ENCODE measurements at regions not wholly inside any gene's neighbourhood (a gene's known extent, or its start where the extent isn't known, plus 50 kb on each side); places are given as distances from the start of the nearest gene placed in this dataset.

DNA sequence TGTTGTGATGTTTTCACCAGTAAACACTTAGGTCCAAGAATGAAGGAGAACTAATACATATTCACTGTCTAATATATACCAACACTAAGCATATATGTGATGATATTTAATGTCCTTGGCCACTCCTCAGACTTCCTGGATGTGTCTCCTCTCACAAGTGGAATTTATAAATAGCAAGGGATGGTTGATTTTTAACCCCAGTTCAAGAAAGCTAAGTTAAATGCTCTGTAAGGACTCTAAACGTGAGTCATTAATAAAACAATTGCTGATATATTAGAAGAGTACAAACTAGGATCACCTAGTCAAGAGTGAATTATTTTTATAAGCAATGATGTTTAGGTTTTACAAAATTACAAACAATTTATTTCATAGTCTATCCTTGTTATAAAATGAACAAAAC lies 355.9 kb upstream of the TMEM229A start:
- Histone ChIP-seq H3K27ac (no peak overlapping the region), H3K4me1 (no peaks in the 10 kb centered on the region), H3K36me3 (no peaks in the 10 kb centered on the region), H3K79me2 (ENCODE audit: low read depth) (no peaks in the 10 kb centered on the region), H3F3A (ENCODE audit: low read depth) (no peaks in the 10 kb centered on the region), H3K4me2 (no peak overlapping the region), H3K4me3 (no peak overlapping the region), H3K27me3 (no peaks in the 10 kb centered on the region), H4K20me1 (ENCODE audit: low read depth) (no peaks in the 10 kb centered on the region), H3K9ac (no peak overlapping the region), H2AFZ (replicated peaks) (no peak overlapping the region), H3K9me3 (ENCODE audit: low read depth) (no peaks in the 10 kb centered on the region)
- H3K36me3 Mint-ChIP-seq = no peaks in the 10 kb centered on the region
- no peak overlapping the region for H3K4me3 Mint-ChIP-seq
- H3K27ac Mint-ChIP-seq = no peak overlapping the region
- DNase-seq (ENCODE audit: low spot score) = no peak
- H3K9me3 Mint-ChIP-seq = no peaks in the 10 kb centered on the region
- no peaks in the 10 kb centered on the region for H3K27me3 Mint-ChIP-seq (ENCODE audit: insufficient read depth, low read depth)
- TF ChIP-seq EZH2phosphoT487 (IDR thresholded peaks at IDR 0.05) (no peak), EZH2 (IDR thresholded peaks at IDR 0.05) (no peak)
- TF ChIP-seq, protein P1, sequence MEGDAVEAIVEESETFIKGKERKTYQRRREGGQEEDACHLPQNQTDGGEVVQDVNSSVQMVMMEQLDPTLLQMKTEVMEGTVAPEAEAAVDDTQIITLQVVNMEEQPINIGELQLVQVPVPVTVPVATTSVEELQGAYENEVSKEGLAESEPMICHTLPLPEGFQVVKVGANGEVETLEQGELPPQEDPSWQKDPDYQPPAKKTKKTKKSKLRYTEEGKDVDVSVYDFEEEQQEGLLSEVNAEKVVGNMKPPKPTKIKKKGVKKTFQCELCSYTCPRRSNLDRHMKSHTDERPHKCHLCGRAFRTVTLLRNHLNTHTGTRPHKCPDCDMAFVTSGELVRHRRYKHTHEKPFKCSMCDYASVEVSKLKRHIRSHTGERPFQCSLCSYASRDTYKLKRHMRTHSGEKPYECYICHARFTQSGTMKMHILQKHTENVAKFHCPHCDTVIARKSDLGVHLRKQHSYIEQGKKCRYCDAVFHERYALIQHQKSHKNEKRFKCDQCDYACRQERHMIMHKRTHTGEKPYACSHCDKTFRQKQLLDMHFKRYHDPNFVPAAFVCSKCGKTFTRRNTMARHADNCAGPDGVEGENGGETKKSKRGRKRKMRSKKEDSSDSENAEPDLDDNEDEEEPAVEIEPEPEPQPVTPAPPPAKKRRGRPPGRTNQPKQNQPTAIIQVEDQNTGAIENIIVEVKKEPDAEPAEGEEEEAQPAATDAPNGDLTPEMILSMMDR (IDR thresholded peaks at IDR 0.05) = no peak
- no peaks in the 10 kb centered on the region for H3K4me1 Mint-ChIP-seq

DNA sequence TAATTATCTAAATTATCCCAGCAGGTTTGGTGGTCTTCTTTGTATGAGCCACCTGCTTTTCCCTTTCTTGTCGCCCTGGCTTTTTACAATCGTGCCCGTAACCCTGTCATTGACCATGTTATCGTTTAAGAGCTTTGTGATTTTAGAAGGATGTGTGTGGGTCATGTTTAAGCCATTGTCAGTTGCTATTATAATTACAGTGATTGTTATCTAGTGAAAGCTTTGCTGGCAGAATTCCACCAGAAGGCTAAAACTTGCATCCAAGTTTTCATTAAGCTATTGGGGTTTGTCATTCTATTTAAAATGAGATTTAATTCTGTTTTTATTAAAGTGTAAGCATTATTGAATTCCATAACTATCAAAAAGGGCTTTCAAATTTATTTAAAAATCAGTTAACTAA lies 354.2 kb upstream of the TMEM229A start:
- no peak overlapping the region for H3K4me3 ChIP-seq
- no peaks in the 10 kb centered on the region for H3K36me3 Mint-ChIP-seq
- DNase-seq (ENCODE audit: low spot score) = no peak
- no peaks in the 10 kb centered on the region for H3F3A ChIP-seq (ENCODE audit: low read depth)
- H3K36me3 ChIP-seq = no peaks in the 10 kb centered on the region
- no peaks in the 10 kb centered on the region for H3K27me3 Mint-ChIP-seq (ENCODE audit: insufficient read depth, low read depth)
- no peaks in the 10 kb centered on the region for H4K20me1 ChIP-seq (ENCODE audit: low read depth)
- no peaks in the 10 kb centered on the region for H3K9me3 Mint-ChIP-seq
- H3K9me3 ChIP-seq (ENCODE audit: low read depth) = no peaks in the 10 kb centered on the region
- no peaks in the 10 kb centered on the region for H3K4me1 ChIP-seq
- no peak overlapping the region for H3K4me3 Mint-ChIP-seq
- no peak overlapping the region for H3K27ac Mint-ChIP-seq
- H3K27ac ChIP-seq = no peak overlapping the region
- no peaks in the 10 kb centered on the region for H3K4me1 Mint-ChIP-seq
- H3K4me2 ChIP-seq = no peak overlapping the region
- no peak for TF ChIP-seq EZH2 (IDR thresholded peaks at IDR 0.05)
- TF ChIP-seq, protein P1 (IDR thresholded peaks at IDR 0.05) = no peak
- TF ChIP-seq EZH2phosphoT487 (IDR thresholded peaks at IDR 0.05) = no peak
- no peaks in the 10 kb centered on the region for H3K79me2 ChIP-seq (ENCODE audit: low read depth)
- no peak overlapping the region for H3K9ac ChIP-seq
- no peak overlapping the region for H2AFZ ChIP-seq (replicated peaks)
- H3K27me3 ChIP-seq = no peaks in the 10 kb centered on the region

DNA sequence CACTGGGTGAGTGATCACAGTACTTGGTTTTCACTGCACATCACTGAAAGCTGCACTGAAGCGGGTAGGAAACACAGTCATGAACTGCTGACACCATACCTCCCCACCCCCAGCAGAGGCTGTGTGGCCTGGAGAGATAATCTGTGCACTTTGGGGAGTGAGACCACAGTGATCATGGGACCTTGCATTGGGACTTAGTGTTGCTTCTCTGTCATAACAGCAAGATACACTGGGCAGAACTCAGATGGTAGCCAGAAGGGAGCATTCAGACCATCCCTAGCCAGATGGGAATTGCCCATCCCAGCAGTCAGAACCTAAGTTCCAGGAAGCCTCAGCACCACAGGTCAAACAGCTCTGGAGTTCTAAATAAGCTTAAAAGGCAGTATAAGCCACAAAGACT lies 346.4 kb upstream of the TMEM229A start:
- H3K27ac Mint-ChIP-seq = no peak overlapping the region
- H2AFZ ChIP-seq (replicated peaks) = peak overlapping the region; percentile 18
- no peaks in the 10 kb centered on the region for H3F3A ChIP-seq (ENCODE audit: low read depth)
- no peaks in the 10 kb centered on the region for H3K27me3 Mint-ChIP-seq (ENCODE audit: insufficient read depth, low read depth)
- no peaks in the 10 kb centered on the region for H3K27me3 ChIP-seq
- DNase-seq (ENCODE audit: low spot score) = no peak
- TF ChIP-seq EZH2phosphoT487 (IDR thresholded peaks at IDR 0.05) (no peak), EZH2 (IDR thresholded peaks at IDR 0.05) (no peak)
- TF ChIP-seq, protein P1 (IDR thresholded peaks at IDR 0.05) = no peak
- no peaks in the 10 kb centered on the region for H3K9me3 ChIP-seq (ENCODE audit: low read depth)
- no peak overlapping the region for H3K4me3 ChIP-seq
- H4K20me1 ChIP-seq (ENCODE audit: low read depth) = no peaks in the 10 kb centered on the region
- no peak overlapping the region for H3K9ac ChIP-seq
- no peaks in the 10 kb centered on the region for H3K36me3 ChIP-seq
- H3K4me3 Mint-ChIP-seq = no peak overlapping the region
- no peaks in the 10 kb centered on the region for H3K79me2 ChIP-seq (ENCODE audit: low read depth)
- H3K9me3 Mint-ChIP-seq = no peaks in the 10 kb centered on the region
- no peaks in the 10 kb centered on the region for H3K4me1 Mint-ChIP-seq
- H3K27ac ChIP-seq = no peak overlapping the region
- H3K4me1 ChIP-seq = peaks cover 4% of the 10 kb centered on the region
- H3K4me2 ChIP-seq = no peak overlapping the region
- no peaks in the 10 kb centered on the region for H3K36me3 Mint-ChIP-seq

DNA sequence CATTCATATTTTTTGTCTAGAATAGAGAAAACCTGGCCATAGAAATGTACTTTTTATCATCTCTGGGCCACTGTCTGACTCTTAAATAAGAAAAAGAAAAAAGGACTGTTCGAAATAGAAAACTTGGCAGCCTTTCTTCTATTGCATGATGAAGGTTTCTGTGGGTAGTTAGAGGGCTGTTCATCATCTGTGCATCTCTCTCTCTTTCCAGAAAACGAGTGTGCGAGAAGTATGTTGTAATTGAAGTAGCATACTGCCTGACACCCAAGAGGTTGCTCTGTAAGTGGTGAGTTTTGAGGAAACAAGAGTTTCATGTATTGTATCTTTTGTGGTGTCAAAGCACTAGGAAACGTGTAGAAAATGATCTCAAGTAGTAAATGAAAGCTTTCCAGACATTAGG lies 343.2 kb upstream of the TMEM229A start:
- no peaks in the 10 kb centered on the region for H3F3A ChIP-seq (ENCODE audit: low read depth)
- Mint-ChIP-seq H3K4me1 (no peaks in the 10 kb centered on the region), H3K4me3 (no peak overlapping the region), H3K27me3 (ENCODE audit: insufficient read depth, low read depth) (no peaks in the 10 kb centered on the region), H3K27ac (no peak overlapping the region), H3K36me3 (no peaks in the 10 kb centered on the region), H3K9me3 (no peaks in the 10 kb centered on the region)
- no peaks in the 10 kb centered on the region for H4K20me1 ChIP-seq (ENCODE audit: low read depth)
- H3K4me1 ChIP-seq = peaks cover 4% of the 10 kb centered on the region
- no peaks in the 10 kb centered on the region for H3K9me3 ChIP-seq (ENCODE audit: low read depth)
- no peak overlapping the region for H3K4me3 ChIP-seq
- H2AFZ ChIP-seq (replicated peaks) = no peak overlapping the region
- H3K9ac ChIP-seq = no peak overlapping the region
- H3K36me3 ChIP-seq = no peaks in the 10 kb centered on the region
- no peak for TF ChIP-seq EZH2phosphoT487 (IDR thresholded peaks at IDR 0.05)
- TF ChIP-seq, protein P1 (IDR thresholded peaks at IDR 0.05) = no peak
- no peak for TF ChIP-seq EZH2 (IDR thresholded peaks at IDR 0.05)
- no peak overlapping the region for H3K4me2 ChIP-seq
- no peaks in the 10 kb centered on the region for H3K27me3 ChIP-seq
- DNase-seq (ENCODE audit: low spot score) = no peak
- no peaks in the 10 kb centered on the region for H3K79me2 ChIP-seq (ENCODE audit: low read depth)
- no peak overlapping the region for H3K27ac ChIP-seq
